Activated CD8-positive, alpha-beta memory T cell treated with anti-CD3 and anti-CD28 coated beads, Interleukin-2, amount 50 U/mL, for 24 hours (primary cell): ENCODE measurements at regions not wholly inside any gene's neighbourhood (a gene's known extent, or its start where the extent isn't known, plus 50 kb on each side); places are given as distances from the start of the nearest gene placed in this dataset.
"Not testable (repeated sequence)": the region's sequence is repeated elsewhere in the genome, so short reads cannot be mapped to it uniquely, and the experiment has no call there.

Experiments
- DNase-seq: peaks from one replicate; pipeline ENCODE4 v3.0.0-alpha.2; 2020; ENCODE audit errors: extremely low read depth

DNA sequence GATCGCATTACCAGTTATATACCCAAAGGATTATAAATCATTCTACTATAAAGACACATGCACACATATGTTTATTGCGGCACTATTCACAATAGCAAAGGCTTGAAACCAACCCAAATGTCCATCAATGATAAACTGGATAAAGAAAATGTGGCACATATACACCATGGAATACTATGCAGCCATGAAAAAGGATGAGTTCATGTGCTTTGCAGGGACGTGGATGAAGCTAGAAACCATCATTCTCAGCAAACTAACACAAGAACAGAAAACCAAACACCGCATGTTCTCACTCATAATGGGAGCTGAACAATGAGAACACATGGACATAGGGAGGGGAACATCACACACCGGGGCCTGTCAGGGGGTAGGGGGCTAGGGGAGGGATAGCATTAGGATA, 495.8 kb downstream of the AACS start:
- DNase-seq = not testable (repeated sequence)

DNA sequence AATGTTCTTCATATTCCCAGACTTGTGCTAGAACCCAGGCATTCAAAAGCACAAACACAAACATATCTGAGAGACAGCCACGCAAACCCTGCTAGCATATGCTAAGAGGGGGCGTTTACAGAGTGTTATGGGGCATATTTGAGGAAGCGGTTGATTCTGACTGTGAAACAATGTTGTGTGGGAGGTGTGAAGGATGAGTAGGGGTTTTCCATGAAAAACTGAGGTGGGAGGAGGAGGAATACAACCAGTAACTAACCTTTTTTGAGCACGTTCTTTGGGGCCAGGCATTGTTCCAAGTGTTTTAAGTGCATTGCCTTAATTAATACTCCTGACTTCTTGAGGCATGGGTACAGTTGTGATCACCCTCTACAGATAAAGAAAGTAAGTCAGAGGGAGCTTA, 499.5 kb downstream of the AACS start:
- no peak for DNase-seq

DNA sequence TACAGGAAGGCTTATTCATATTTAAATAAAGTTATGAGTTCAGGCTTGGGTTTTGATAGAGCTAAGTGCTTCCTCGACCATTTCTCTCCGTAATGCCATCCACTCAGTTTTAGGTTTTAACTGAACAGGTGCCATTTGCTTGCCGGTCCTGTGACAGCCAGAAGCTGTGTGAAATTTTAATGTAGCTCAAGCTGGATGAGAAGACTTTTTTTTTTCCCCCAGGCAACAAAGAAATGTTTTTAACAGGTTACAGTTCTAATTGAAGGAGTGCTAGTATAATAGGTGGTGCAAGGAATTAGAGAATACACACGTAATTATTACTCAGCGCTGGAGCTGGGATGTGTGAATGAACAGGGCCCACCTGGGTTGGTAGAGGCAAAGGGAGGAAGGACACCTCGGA, 502.3 kb downstream of the AACS start:
- no peak for DNase-seq

DNA sequence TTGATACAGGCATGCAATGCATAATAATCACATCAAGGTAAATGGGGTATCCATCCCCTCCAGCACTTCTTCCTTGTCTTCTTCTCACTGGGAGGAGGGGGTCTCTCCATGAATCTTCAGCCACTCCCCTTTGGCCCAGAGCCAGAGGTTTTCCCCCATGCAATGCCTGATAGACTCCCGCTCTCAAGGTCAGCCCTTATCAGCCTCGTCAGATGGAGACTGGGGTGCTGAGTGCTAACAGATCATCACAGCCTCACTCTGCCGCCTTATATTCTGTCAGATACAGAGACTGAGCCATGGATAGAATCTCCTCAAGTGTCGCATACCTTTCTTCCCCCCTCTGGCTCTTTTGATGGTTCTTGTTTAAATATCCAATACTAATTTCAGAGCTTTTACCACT, 503.1 kb downstream of the AACS start:
- no peak for DNase-seq

DNA sequence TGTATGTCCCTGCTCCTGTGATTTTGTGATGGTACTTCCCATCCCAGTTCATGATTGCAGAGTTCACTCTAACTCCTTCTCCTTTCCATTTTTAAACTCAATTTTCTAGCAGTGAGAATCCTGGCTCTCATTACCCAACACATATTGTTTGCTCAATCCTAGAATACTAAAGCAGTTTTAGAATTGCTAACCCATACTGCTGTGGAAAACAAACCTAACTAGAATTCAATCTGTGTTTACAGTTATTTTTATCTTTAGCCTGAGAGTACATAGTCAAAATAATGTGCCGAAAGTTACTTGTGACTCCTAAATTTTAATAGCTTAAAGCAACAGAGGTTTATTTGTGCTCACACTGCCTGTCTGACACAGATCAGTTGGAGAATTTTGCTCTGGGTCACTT, 508.0 kb downstream of the AACS start:
- DNase-seq = no peak

DNA sequence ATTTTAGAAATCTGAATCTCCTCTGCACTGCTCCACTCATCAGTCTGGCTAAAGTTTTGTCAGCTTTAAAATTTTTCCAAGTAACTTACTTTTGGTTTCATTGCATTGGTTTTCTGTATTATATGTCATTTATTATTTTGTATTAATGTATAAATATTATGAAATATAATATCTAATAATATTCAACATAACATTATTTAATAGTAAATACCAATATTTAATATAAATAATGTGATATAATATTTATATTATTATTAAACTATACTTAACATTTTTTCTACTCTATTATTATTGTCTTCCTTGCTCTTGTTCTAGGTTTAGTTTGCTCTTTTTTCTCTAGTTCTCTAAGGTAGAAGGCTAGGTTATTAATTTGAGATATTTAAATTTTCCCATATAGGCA, 512.1 kb downstream of the AACS start:
- no peak for DNase-seq

DNA sequence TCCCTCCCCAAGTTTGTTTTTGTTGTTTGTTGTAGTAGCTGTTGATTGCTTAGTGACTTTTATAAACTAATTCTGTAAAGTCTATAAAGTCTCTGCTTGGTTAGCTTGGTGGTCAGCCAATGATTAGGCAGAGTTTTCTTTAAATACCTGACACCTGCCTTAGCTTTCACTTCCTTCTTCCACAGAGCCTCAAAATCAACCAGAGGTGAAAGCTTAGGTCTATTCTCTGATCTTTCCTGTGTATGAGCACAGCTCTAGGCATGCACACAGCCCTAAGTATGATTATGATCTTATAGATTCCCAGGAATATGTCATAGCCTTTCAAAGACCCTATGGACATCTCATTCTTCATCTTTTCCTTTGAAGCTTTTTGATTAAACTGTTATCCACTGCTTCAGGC, 514.7 kb downstream of the AACS start:
- DNase-seq = no peak

DNA sequence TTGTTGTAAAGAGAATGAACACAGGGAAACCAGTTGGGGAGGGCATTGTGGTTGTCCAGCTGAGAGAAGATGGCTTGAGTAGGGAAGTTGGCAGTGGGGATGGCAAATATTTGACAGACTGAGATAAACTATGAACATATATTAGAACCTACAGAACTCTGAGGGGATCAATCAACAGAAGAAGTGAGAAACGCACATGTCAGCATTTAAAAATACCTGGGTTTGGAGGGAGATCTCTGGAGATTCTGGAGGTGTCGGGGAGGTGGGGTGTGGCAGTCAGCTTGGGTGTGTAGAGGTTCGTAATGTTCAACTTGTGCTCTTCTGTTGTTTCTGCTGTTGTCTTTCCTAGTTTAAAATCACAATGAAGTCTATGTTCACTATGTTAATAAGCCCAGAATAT, 517.8 kb downstream of the AACS start:
- no peak for DNase-seq

DNA sequence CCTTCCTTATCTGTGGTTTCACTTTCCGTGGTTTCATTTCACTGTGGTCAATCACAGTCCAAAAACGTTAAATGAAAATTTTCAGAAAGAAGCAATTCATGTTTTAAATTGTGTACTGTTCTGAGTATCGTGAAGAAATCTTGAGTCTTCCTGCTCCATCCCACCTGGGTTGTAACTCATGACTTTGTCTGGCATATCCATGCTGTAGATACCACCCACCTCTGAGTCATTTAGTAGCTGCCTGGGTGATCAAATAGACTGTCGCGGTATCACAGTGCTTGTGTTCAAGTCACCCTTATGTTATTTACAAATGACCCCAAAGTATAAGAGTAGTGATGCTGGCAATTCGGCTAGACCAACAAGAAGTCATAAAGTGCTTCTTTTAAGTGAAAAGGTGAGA, 521.2 kb downstream of the AACS start:
- no peak for DNase-seq

DNA sequence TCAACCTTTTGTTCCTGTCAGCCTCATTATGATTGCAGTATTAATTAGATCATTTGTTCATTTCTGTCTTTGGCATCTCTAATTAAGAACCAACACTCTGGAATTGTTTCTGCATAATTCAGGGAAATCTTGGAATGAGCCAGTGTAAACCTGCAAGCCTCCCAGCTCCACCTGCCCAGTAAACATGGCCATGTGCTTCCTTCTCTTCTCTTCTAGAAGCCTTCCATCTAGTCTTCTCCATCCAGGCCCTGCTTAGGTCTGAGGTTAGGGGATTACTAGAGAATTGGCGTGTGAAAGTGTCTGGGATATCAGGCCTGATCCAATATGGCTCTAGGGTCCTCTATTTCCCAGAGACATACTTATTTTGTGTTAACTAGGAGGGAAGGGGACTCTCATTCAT, 528.0 kb downstream of the AACS start:
- no peak for DNase-seq

DNA sequence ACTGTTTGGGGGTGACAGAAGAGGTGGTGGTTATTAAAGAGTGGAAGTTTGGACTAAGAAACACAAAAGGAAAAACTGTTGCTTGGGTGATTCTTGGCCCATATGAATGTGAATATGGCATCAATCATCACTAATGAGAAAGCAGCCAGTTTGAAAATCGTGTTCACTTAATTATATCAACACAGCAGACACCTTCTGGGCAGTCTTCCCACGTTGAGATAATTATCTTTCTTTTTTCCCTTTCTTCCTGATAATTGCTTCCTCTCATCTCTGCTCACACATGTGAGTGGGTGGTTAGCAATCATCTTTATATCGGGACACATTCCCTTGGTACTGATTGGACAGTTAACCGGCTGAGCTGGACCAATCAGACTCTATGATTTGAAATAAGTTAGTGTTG, 539.7 kb downstream of the AACS start:
- no peak for DNase-seq

DNA sequence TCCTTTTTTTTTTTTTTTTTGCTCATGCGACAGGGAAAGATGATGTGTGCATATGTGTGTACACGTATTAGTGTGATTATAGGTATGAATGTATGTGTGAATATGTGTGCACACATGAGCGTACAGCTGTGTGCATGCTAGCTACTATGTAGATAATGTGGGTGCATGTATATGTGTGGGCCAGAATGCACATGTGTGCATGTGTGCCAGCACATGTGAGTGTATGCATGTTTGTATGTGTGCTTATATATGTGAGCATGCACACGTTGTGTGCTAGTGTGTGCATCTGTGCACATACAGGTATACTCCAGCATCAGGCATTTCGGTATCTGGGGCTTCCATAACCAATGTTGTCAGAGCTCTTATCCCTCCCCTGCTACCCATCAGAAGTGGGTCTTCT, 541.1 kb downstream of the AACS start:
- DNase-seq = no peak

DNA sequence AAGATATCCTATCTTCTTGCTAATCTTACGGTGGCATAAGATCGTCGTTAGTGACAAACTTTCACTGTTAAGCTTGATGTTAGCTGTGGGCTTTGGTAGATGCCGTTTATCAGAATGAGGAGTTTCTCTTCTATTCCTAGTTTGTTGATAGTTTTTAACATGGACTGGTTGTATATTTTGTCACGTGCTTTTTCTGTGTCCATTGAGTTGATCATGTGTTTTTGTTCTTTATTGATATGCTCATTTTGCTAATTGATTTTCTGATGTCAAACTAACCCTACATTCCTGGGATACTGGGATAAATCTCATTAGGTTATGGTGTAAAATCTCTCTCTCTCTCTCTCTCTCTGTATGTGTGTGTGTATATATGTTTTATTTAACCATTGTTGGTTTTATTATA, 545.1 kb downstream of the AACS start:
- DNase-seq = no peak

DNA sequence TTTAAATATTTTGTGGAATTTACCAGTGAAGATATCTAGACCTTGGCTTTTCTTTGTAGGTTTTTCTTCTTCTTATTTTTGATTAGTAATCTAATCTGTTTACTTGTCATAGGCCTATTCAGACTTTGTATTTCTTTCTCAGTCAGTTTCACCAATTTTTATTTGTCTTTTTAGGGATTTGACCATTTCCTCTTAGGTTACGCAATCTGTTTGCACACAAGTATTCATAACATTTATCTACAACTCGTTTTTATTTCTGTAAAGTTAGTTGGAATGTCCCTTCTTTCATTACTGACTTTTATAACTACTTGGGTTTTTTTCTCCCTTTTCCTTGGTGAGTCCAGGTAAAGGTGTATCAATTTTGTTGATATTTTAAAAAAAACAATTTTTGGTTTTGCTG, 545.7 kb downstream of the AACS start:
- no peak for DNase-seq

DNA sequence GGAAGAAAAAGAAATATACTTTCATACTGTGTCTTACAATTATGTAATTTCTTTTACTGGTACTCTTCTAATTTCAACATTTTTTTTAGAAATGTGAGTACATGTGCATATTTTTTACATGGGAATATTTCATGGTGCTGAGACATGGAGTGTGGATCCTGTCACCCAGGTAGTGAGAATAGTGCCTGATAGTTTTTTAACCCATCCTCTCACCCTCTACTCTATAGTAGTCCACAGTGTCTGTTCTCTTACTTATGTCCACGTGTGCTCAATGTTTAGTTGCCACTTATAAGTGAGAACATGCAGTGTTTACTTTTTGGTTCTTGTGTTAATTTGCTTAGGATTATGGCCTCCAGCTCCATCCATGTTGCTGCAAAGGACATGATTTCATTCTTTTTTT, 548.8 kb downstream of the AACS start:
- no peak for DNase-seq

DNA sequence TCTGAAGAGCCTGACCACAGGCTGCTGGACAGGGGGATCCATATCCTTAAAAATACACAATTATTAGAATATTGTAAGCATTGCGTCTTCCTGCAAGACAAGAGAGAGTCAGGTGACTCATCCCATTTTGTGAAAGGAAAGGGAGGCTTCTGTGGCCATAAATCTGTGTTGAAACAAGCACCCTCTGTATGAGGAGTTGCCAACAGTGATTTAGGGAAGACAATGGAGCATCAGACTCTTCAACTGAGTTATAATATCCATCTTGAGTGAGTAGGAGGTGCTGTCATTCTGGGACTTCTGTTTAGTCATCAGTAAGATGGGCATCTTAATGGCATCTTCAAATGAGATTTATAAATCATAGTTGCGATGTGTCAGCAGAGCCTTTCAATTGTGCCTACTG, 554.5 kb downstream of the AACS start:
- DNase-seq = no peak

DNA sequence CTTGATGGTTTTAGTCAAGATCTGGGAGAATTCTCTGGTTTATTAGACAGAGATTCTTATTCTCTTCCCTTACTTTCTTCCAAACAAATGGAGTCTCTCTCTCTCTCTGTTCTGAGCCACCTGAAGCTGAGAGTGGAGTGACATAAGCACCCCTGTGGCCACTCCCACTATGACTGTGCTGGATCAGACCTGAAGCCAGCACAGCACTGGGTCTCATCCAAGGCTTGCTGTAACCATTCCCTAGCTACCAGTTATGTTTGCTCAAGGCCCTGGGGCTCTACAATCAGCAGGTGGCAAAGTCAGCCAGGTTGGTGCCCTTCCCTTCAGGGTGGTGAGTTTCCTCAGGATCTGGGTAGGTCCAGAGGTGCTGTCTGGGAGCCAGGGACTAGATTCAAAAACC, 568.5 kb downstream of the AACS start:
- DNase-seq = no peak

DNA sequence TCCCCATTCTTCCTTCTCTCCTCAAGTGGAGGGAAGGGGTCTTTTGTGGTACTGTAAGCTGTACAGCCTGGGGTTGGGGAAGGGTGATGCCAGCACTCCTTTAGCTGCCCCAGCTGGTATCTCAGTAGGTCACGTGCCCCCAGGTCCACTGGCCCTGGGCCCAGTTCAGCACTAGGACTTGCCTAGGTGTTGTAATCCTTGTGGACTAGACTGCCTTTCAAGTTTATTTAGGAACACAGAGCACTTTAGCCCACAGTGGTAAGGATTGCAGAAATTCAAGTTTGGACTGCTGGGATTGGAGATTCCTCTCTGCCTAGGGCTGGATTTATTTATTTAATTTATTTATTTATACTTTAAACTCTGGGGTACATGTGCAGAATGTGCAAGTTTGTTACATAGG, 569.6 kb downstream of the AACS start:
- DNase-seq = no peak

DNA sequence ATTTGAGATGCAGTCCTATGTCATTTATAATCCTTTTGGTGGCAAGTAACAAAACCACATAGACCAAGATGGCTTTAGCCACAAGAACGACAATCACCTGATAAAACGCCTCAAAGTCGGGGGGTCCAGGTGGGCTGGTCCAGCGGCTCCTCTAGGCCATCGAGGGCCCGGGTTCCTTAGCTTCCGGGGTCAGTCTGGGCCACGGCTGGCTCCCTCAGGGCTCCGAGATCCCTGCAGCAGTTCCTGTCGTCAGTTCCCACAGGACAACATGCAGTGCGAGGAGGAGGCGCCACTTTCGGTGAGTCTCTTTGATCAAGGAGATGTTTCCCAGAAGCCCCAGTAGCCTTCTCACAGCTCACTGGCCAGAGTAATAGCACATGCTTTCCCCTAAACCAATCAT, 574.6 kb downstream of the AACS start:
- DNase-seq = no peak

DNA sequence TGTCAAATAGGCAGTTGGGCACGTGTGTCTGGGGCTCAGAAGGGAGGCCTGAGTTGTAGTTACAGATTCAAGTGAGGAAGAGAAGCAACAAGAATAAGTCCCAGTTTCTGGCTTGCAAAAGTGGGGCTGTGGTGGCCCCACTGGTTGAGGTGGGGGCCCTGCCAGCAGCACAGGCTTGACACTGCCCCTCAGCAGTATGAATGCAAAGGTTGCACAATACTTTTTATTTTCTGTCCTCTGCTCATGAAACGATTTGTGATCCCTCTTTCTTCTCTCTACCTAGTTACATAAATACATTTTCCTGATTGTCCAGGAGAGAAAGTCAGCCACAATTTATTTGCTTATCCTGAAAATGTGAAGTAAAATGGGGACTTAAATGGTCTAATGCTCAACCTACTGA, 577.8 kb downstream of the AACS start:
- DNase-seq = no peak

DNA sequence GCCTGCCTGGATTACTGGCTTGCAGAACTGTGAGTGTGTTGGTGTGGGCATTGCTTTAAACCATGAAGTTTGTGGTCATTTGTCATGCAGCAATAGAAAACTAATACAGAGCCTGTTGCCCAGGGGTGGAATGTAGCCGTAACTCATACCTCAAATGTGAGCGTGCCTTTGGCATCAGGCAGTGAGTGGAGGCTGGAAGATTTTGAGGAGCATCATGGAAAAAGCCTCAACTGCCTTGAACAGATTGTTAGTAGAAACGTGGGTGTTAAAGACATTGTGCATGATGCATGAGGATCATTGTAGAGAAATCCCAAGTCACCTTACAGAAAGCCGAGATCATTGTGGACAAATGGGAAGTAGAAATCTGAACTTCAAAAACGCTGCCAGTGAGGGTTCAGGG, 580.5 kb downstream of the AACS start:
- DNase-seq = no peak

DNA sequence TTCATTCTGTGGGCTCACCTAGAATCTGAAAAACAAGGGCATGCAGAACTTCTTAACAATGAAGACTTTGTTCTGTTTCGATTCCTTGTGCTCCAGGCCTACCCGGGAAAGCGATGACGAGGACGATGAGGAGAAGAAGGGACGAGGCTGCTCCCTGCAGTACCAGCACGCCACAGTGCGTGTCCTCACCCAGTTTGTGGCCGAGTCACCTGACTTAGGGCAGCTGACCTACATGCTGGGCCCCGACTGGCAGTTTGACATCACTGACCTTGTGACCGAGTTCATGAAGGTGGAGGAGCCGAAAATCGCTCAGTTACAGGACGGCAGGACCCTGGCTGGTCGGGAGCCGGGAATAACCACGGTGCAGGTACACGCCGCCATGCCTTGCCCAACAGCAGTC, 585.4 kb downstream of the AACS start:
- DNase-seq = no peak

DNA sequence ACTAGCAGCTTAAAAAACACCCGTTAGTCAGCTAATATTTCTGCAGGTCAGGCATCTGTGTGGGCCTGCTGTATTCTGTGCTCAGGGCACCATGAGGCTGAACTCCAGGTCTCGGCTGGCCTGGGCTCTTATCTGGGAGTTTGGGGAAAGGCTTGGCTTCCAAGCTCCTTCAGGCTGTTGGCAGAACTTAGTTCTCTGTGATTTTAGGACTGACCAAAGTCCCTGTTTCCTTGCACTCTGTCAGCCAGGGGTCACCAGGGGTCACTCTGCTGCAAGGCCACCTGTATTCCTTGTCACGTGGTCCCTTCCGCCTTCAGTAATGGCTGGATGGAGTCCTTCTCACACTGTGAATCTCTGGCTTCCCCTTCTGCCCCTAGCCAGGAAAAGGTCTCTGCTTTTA, 586.4 kb downstream of the AACS start:
- no peak for DNase-seq

DNA sequence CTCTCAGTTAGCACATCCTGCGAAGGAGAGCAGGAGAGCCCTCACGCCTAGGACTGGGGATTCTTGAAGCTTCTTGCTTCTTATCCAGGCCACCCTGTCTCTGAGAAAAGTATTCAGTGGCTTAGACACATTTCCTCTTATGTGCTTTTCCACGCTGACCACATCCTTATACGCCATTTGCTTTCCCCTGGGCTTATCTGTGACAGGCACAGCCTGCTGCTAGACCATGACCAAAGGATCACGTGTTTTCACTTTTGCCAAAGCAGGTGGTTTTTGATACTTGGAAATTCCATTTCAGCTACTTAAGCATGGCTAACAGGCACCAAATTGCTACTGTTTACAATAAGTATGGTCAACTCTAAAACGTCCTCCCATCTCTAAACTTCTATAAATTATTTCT, 587.4 kb downstream of the AACS start:
- DNase-seq = no peak

DNA sequence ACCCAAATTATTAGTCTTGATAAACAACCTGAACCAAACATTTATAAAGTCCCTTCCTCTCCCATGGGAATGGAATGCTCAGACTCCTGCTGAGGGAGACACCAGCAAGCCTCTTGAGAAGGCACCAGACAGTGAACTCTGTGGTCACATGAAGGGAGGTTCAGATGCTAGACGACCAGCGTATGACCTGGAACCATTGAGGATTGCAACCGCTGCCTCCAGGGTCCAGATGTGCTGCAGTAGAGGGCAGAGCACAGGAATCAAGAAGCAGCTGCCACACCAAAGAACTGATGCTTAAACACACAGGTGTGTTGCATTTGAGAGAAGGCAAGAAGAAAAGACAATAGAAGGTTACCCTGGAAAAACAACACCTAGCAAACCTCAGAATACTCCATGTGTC, 592.4 kb downstream of the AACS start:
- no peak for DNase-seq
